Esophagus squamous epithelium (tissue), 5 donors: ENCODE measurements at regions not wholly inside any gene's neighbourhood (a gene's known extent, or its start where the extent isn't known, plus 50 kb on each side); places are given as distances from the start of the nearest gene placed in this dataset.

Source experiments
- DNase-seq: peaks from one replicate; lab custom pipeline; 2025; lab: John Stamatoyannopoulos, UW
- H3K27ac ChIP-seq, 4 donors: fragments of 200-600 bp; sonication (generic); one replicate each; pipeline ENCODE4 v1.5.1; 2016 to 2019; ENCODE audit warnings: mild to moderate bottlenecking in 1 of 4
- H3K27me3 ChIP-seq, 4 donors: fragments of 200-600 bp; sonication (generic); 1 replicate in 3 of 4; 2 replicates in 1 of 4; pipeline versions ENCODE4 v1.5.1 to v1.6.0; 2017 to 2021; ENCODE audit warnings: antibody characterized with exemption in 1 of 4
- H3K36me3 ChIP-seq, 3 donors: fragments of 200-600 bp; sonication (generic); one replicate each; pipeline ENCODE4 v1.5.1; 2016 to 2019
- H3K4me1 ChIP-seq, 3 donors: fragments of 200-600 bp; sonication (generic); one replicate each; pipeline ENCODE4 v1.5.1; 2017 to 2019
- H3K4me3 ChIP-seq, 4 donors: fragments of 200-600 bp; sonication (generic); 1 replicate in 3 of 4; 2 replicates in 1 of 4; pipeline ENCODE4 v1.5.1; 2016 to 2019; ENCODE audit warnings: mild to moderate bottlenecking in 2 of 4, moderate library complexity in 1 of 4
- H3K9me3 ChIP-seq, 3 donors: fragments of 200-600 bp; sonication (generic); one replicate each; pipeline ENCODE4 v1.5.1; 2016 to 2019
- POLR2A ChIP-seq, 4 donors: fragments of 450-650 bp; IDR thresholded peaks; one replicate each; pipeline ENCODE4 v1.6.1; 2017; ENCODE audit warnings: antibody characterized with exemption in 4 of 4, mild to moderate bottlenecking in 4 of 4, moderate library complexity in 3 of 4
- WGBS, 2 donors: methylation state at CpG; one replicate each; pipeline ENCODE4 v1.1.5; 2018; 5-methylcytosine and 5-hydroxymethylcytosine counted together
- intact Hi-C: fragments of 100-400 bp; cut with DNase I; formaldehyde crosslinking; loops from one replicate; pipeline ENCODE4 v1.15.0; 2022
- TF ChIP-seq, protein P1 (sequence below), 6 experiments: fragments of 450-650 bp in 4 of 6; fragments of 200-600 bp in 2 of 6; sonication (generic) in 2 of 6; IDR thresholded peaks; one replicate each; pipeline ENCODE4 v1.5.1; 2016 to 2019; ENCODE audit warnings: antibody characterized with exemption in 6 of 6, mild to moderate bottlenecking in 4 of 6, moderate library complexity in 4 of 6
- donor health status: DM: yes; HTN: yes; CAD: no.

DNA sequence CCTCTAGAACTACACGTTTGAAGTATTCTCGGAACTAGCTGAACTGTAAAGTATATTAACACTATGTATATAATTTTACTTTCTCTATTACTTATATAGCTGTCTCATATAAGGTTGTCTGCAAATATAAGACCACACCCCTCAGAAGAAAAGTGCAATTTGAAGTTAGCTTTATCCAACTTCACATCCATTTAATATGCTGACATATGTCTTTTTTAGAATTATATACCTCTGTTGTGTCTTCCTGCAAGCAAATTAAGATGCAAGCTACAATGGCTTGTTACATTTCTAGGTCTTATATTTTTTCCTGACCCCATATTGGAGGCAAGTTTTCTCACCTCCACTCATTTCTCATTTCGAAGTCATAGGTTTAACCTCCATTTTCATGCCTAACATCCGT lies 349.0 kb upstream of the AGA start:
- no peak overlapping the region for H3K4me3 ChIP-seq
- TF ChIP-seq POLR2A (IDR thresholded peaks at IDR 0.05): no peak
- TF ChIP-seq, protein P1, sequence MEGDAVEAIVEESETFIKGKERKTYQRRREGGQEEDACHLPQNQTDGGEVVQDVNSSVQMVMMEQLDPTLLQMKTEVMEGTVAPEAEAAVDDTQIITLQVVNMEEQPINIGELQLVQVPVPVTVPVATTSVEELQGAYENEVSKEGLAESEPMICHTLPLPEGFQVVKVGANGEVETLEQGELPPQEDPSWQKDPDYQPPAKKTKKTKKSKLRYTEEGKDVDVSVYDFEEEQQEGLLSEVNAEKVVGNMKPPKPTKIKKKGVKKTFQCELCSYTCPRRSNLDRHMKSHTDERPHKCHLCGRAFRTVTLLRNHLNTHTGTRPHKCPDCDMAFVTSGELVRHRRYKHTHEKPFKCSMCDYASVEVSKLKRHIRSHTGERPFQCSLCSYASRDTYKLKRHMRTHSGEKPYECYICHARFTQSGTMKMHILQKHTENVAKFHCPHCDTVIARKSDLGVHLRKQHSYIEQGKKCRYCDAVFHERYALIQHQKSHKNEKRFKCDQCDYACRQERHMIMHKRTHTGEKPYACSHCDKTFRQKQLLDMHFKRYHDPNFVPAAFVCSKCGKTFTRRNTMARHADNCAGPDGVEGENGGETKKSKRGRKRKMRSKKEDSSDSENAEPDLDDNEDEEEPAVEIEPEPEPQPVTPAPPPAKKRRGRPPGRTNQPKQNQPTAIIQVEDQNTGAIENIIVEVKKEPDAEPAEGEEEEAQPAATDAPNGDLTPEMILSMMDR (IDR thresholded peaks at IDR 0.05): no peak
- no peak for DNase-seq
- no peaks in the 10 kb centered on the region for H3K36me3 ChIP-seq
- intact Hi-C loops: no loop called here
- no peaks in the 10 kb centered on the region for H3K4me1 ChIP-seq
- 65 to 67% methylated on average over 4 of the region's 4 CpGs for WGBS, 2 donors
- no peaks in the 10 kb centered on the region for H3K9me3 ChIP-seq
- no peak overlapping the region for H3K27ac ChIP-seq
- H3K27me3 ChIP-seq: no peaks in the 10 kb centered on the region

DNA sequence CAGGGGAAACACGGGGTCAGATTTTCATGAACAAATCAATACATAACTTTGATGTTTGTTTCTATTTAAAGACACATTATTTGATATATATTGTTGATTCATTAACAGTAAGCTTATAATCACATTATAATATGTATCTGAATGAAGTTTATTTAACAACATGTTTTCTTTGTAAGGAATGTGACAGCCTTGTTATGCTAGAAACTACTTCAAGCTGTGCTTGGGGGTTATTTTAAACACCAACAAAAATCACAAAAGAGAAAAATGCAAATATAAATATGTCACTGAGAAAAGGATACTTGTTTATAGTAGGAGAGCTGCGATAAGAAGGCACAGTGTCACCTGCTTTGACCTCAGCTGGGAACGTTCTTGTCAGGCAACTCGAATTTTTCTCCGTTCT lies 354.6 kb upstream of the AGA start:
- no peak overlapping the region for H3K27ac ChIP-seq
- no peaks in the 10 kb centered on the region for H3K4me1 ChIP-seq
- intact Hi-C loops: no loop called here
- DNase-seq: no peak
- no peaks in the 10 kb centered on the region for H3K27me3 ChIP-seq
- 17 to 28% methylated on average over 5 of the region's 5 CpGs for WGBS, 2 donors
- TF ChIP-seq POLR2A (IDR thresholded peaks at IDR 0.05): no peak
- TF ChIP-seq, protein P1 (IDR thresholded peaks at IDR 0.05): no peak
- no peaks in the 10 kb centered on the region for H3K9me3 ChIP-seq
- H3K36me3 ChIP-seq: no peaks in the 10 kb centered on the region
- H3K4me3 ChIP-seq: no peak overlapping the region

DNA sequence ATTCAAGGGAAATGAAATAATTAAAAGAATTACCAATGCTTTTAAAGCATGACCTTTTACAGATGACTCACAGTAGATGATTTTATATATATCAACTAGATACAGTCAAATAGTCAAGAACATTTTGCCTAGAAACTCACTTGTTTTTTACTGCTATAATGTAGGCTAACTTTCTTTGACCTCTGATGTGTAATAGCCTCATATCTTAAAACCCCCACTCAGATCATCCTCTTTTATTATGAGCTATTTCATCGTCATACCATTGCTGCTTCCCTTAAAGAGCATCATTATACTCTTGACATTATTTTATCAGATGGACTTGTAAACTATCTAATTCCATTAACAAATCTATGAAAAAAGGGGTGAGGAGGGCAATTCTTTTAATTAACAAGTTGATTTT lies 355.9 kb upstream of the AGA start:
- Histone ChIP-seq H3K27ac (no peak overlapping the region), H3K4me1 (no peaks in the 10 kb centered on the region), H3K36me3 (no peaks in the 10 kb centered on the region), H3K27me3 (no peaks in the 10 kb centered on the region), H3K9me3 (no peaks in the 10 kb centered on the region), H3K4me3 (no peak overlapping the region)
- TF ChIP-seq, protein P1 (IDR thresholded peaks at IDR 0.05): no peak
- no peak for TF ChIP-seq POLR2A (IDR thresholded peaks at IDR 0.05)
- 40 to 65% methylated on average over 1 of the region's 1 CpG for WGBS, 2 donors
- no peak for DNase-seq
- intact Hi-C loops: no loop called here

DNA sequence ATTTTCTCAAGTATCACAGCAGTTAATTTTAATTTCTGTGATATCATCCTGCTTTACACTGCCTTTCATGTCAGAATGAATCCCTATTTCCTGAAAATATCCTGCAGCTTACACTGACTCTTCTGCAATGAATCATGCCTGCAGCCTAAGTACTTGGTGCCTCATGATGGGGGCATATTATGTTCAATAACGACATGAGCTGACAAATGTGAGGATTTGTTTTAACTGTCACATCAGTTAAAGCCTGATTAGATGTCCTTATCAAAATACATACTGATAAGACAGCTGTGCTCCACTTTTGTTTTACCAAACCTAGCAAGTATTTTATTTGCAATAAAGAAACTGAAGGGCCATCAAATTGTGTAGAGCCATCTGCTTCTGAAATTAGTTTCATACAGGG lies 359.9 kb upstream of the AGA start:
- DNase-seq: no peak
- intact Hi-C loops: no loop called here
- Histone ChIP-seq H3K4me1 (no peaks in the 10 kb centered on the region), H3K9me3 (no peaks in the 10 kb centered on the region), H3K27me3 (no peaks in the 10 kb centered on the region), H3K36me3 (no peaks in the 10 kb centered on the region), H3K4me3 (no peak overlapping the region), H3K27ac (no peak overlapping the region)
- TF ChIP-seq, protein P1 (IDR thresholded peaks at IDR 0.05): no peak
- TF ChIP-seq POLR2A (IDR thresholded peaks at IDR 0.05): no peak
- WGBS, 2 donors: 21 to 25% methylated on average over 1 of the region's 1 CpG

DNA sequence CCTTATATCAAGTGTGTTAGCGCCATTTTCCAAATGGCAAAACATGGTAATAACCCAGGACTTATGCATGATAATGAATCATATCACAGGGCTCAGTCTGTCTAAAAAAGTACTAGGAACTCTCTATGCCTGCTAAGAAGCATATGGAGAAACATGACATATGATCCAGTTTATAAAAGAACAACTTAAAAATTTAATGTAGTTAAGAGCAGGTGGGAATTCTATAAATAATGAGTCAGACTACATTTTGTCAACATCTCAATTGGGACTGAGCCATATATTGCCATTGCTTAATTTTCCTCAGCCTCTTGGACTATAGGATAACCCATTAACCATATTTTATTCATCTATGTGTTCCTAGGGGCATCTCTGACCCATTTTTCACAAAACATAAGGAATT lies 360.4 kb upstream of the AGA start:
- WGBS, 2 donors: 75 to 83% methylated on average over 1 of the region's 1 CpG
- TF ChIP-seq POLR2A (IDR thresholded peaks at IDR 0.05): no peak
- TF ChIP-seq, protein P1 (IDR thresholded peaks at IDR 0.05): no peak
- Histone ChIP-seq H3K27me3 (no peaks in the 10 kb centered on the region), H3K9me3 (no peaks in the 10 kb centered on the region), H3K36me3 (no peaks in the 10 kb centered on the region), H3K4me3 (no peak overlapping the region), H3K4me1 (no peaks in the 10 kb centered on the region), H3K27ac (no peak overlapping the region)
- intact Hi-C loops: no loop called here
- DNase-seq: no peak
